ENCODE measurements at regions not wholly inside any gene's neighbourhood (a gene's known extent, or its start where the extent isn't known, plus 50 kb on each side); places are given as distances from the start of the nearest gene placed in this dataset.
"Not testable (repeated sequence)": the region's sequence is repeated elsewhere in the genome, so short reads cannot be mapped to it uniquely, and the experiment has no call there.

DNA sequence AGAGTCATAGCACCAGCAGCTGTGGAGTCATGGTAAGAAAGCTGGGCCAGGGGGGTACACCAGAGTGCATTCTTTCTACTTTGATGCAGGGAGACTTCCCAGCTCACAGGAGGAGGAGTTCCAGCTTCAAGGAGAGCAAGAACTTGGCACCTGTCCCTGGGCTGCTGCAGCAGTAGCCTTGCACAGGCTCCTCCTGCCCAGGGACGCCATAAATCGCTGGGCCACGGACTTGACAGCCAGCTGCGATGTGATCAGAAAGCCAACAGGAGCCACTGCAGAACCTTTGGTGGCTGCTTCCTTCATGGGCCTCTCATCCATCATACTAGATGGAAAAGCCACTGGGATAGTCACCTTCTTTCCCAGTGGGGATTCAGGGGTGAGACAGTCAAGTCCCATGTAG is 234.7 kb downstream of the NMUR2 start:
- H3K36me3 ChIP-seq (replicated peaks; ENCODE audit: low read depth, low read length): no peaks in the 10 kb centered on the region
- no peaks in the 10 kb centered on the region for H3K9me3 ChIP-seq (ENCODE audit: insufficient read depth, low read length)
- no peak overlapping the region for H2AFZ ChIP-seq (ENCODE audit: low read depth, low read length)
- no peak for TF ChIP-seq EZH2phosphoT487 (IDR thresholded peaks at IDR 0.05; ENCODE audit: low read depth)
- TF ChIP-seq CTCF (IDR thresholded peaks at IDR 0.05; ENCODE audit: low read depth, low read length): no peak
- H3K27me3 ChIP-seq (ENCODE audit: low read depth, low read length): no peaks in the 10 kb centered on the region
- no peak overlapping the region for H3K9ac ChIP-seq (ENCODE audit: low read length)
- H3K4me2 ChIP-seq (ENCODE audit: low read length): no peak overlapping the region
- H3K79me2 ChIP-seq (ENCODE audit: low read length): no peaks in the 10 kb centered on the region
- H3K4me3 ChIP-seq (ENCODE audit: low read length): no peak overlapping the region
- H4K20me1 ChIP-seq (ENCODE audit: insufficient read depth, low read length): no peaks in the 10 kb centered on the region
- no peak overlapping the region for H3K27ac ChIP-seq (ENCODE audit: low read length)
- no peaks in the 10 kb centered on the region for H3K4me1 ChIP-seq (ENCODE audit: low read length)

DNA sequence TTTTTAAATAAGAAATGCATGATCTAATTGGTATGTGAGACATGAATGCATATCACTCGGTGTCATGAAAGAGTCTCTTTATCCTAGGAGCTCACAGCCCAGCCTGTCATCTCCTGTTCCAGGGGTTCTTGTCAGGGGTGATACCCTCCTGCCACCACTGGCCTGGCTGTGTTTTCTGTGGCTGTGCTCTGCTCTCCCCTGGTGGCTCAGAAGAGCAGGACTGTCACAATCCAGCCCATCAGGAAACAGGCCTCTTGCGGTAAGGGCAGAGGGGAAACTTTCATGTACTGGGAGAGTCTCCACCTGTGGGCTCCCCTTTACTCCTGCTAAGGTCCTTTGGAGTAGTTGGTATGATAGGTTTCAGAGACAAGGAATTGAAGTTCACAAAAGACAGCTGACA is 240.2 kb upstream of the GLRA1 start:
- H2AFZ ChIP-seq (ENCODE audit: low read depth, low read length): no peak overlapping the region
- no peaks in the 10 kb centered on the region for H4K20me1 ChIP-seq (ENCODE audit: insufficient read depth, low read length)
- no peaks in the 10 kb centered on the region for H3K9me3 ChIP-seq (ENCODE audit: insufficient read depth, low read length)
- no peaks in the 10 kb centered on the region for H3K36me3 ChIP-seq (replicated peaks; ENCODE audit: low read depth, low read length)
- no peak overlapping the region for H3K4me3 ChIP-seq (ENCODE audit: low read length)
- no peak overlapping the region for H3K4me2 ChIP-seq (ENCODE audit: low read length)
- no peaks in the 10 kb centered on the region for H3K4me1 ChIP-seq (ENCODE audit: low read length)
- H3K79me2 ChIP-seq (ENCODE audit: low read length): no peaks in the 10 kb centered on the region
- H3K27me3 ChIP-seq (ENCODE audit: low read depth, low read length): no peaks in the 10 kb centered on the region
- no peak overlapping the region for H3K9ac ChIP-seq (ENCODE audit: low read length)
- H3K27ac ChIP-seq (ENCODE audit: low read length): no peak overlapping the region
- no peak for TF ChIP-seq CTCF (IDR thresholded peaks at IDR 0.05; ENCODE audit: low read depth, low read length)
- no peak for TF ChIP-seq EZH2phosphoT487 (IDR thresholded peaks at IDR 0.05; ENCODE audit: low read depth)

GRCh38 chr5:152159894-152160293 is 235.2 kb upstream of the GLRA1 start:
- not testable (repeated sequence) for H3K27ac ChIP-seq (ENCODE audit: low read length); H2AFZ ChIP-seq (ENCODE audit: low read depth, low read length); H3K36me3 ChIP-seq (replicated peaks; ENCODE audit: low read depth, low read length); H3K4me3 ChIP-seq (ENCODE audit: low read length); H3K79me2 ChIP-seq (ENCODE audit: low read length); H3K4me2 ChIP-seq (ENCODE audit: low read length); H3K9me3 ChIP-seq (ENCODE audit: insufficient read depth, low read length); H3K4me1 ChIP-seq (ENCODE audit: low read length); H4K20me1 ChIP-seq (ENCODE audit: insufficient read depth, low read length); H3K9ac ChIP-seq (ENCODE audit: low read length); H3K27me3 ChIP-seq (ENCODE audit: low read depth, low read length)

DNA sequence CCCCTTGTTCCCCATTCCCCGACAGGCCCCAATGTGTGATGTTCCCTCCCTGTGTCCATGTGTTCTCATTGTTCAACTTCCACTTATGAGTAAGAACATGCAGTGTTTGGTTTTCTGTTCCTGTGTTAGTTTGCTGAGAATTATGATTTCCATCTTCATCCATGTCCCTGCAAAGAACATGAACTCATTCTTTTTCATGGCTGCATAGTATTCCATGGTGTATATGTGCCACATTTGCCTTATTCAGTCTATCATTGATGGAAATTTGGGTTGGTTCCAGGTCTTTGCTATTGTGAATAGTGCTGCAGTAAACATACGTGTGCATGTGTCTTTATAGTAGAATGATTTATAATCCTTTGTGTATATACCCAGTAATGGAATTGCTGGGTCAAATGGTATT is 229.8 kb upstream of the GLRA1 start:
- H3K27me3 ChIP-seq (ENCODE audit: low read depth, low read length); H3K4me1 ChIP-seq (ENCODE audit: low read length); H3K27ac ChIP-seq (ENCODE audit: low read length); H3K9ac ChIP-seq (ENCODE audit: low read length); H3K4me2 ChIP-seq (ENCODE audit: low read length); H3K9me3 ChIP-seq (ENCODE audit: insufficient read depth, low read length); H3K36me3 ChIP-seq (replicated peaks; ENCODE audit: low read depth, low read length); H3K4me3 ChIP-seq (ENCODE audit: low read length); H3K79me2 ChIP-seq (ENCODE audit: low read length); H4K20me1 ChIP-seq (ENCODE audit: insufficient read depth, low read length); H2AFZ ChIP-seq (ENCODE audit: low read depth, low read length): not testable (repeated sequence)

GRCh38 chr5:152151940-152152339 is 227.3 kb upstream of the GLRA1 start:
- no peak overlapping the region for H3K9ac ChIP-seq (ENCODE audit: low read length)
- TF ChIP-seq EZH2phosphoT487 (IDR thresholded peaks at IDR 0.05; ENCODE audit: low read depth) (no peak), CTCF (IDR thresholded peaks at IDR 0.05; ENCODE audit: low read depth, low read length) (no peak)
- no peaks in the 10 kb centered on the region for H3K36me3 ChIP-seq (replicated peaks; ENCODE audit: low read depth, low read length)
- no peaks in the 10 kb centered on the region for H3K79me2 ChIP-seq (ENCODE audit: low read length)
- no peak overlapping the region for H3K4me3 ChIP-seq (ENCODE audit: low read length)
- H3K27me3 ChIP-seq (ENCODE audit: low read depth, low read length): no peaks in the 10 kb centered on the region
- no peaks in the 10 kb centered on the region for H3K4me1 ChIP-seq (ENCODE audit: low read length)
- no peaks in the 10 kb centered on the region for H4K20me1 ChIP-seq (ENCODE audit: insufficient read depth, low read length)
- no peak overlapping the region for H3K4me2 ChIP-seq (ENCODE audit: low read length)
- H2AFZ ChIP-seq (ENCODE audit: low read depth, low read length): no peak overlapping the region
- H3K27ac ChIP-seq (ENCODE audit: low read length): no peak overlapping the region
- H3K9me3 ChIP-seq (ENCODE audit: insufficient read depth, low read length): no peaks in the 10 kb centered on the region

All from OCI-LY3 (cell line).